Heart right ventricle (tissue), 16 donors: ENCODE measurements at regions not wholly inside any gene's neighbourhood (a gene's known extent, or its start where the extent isn't known, plus 50 kb on each side); places are given as distances from the start of the nearest gene placed in this dataset.

ENCODE experiments used
- ATAC-seq, 8 donors: fragments of 200-7000 bp; cut with Tn5 transposase; one replicate each; pipeline ENCODE4 v1.9.1; 2020; ENCODE audit warnings: mild to moderate bottlenecking in 8 of 8, moderate library complexity in 8 of 8, moderate number of reproducible peaks in 1 of 8
- DNase-seq, 2 donors: peaks; one replicate each; pipeline ENCODE4 v3.0.0-alpha.2; 2020
- H3K27ac ChIP-seq, 10 donors: fragments of 200-600 bp; sonication (generic) in 2 of 10; one replicate each; pipeline versions ENCODE4 v1.5.0 to v1.8.0; 2020 to 2022; ENCODE audit warnings: mild to moderate bottlenecking in 3 of 10
- H3K27me3 ChIP-seq, 7 donors: fragments of 200-600 bp; one replicate each; pipeline ENCODE4 v1.8.0; 2021 to 2022; ENCODE audit warnings: mild to moderate bottlenecking in 2 of 7
- H3K36me3 ChIP-seq, 9 donors: fragments of 200-600 bp; sonication (generic) in 1 of 9; one replicate each; pipeline versions ENCODE4 v1.5.0 to v1.8.0; 2020 to 2022; ENCODE audit warnings: mild to moderate bottlenecking in 2 of 9
- H3K4me1 ChIP-seq, 9 donors: fragments of 200-600 bp; sonication (generic) in 1 of 9; one replicate each; pipeline versions ENCODE4 v1.5.0 to v1.8.0; 2020 to 2022; ENCODE audit warnings: mild to moderate bottlenecking in 4 of 9
- H3K4me3 ChIP-seq, 10 donors: fragments of 200-600 bp; sonication (generic) in 2 of 10; one replicate each; pipeline versions ENCODE4 v1.5.0 to v1.8.0; 2020 to 2022; ENCODE audit warnings: mild to moderate bottlenecking in 7 of 10, moderate library complexity in 2 of 10
- H3K9me3 ChIP-seq, 11 donors: fragments of 200-600 bp in 10 of 11; sonication (generic) in 2 of 11; one replicate each; pipeline versions ENCODE4 v1.5.0 to v1.8.0; 2013 to 2022; ENCODE audit warnings: mild to moderate bottlenecking in 2 of 11, control low read depth in 1 of 11, moderate library complexity in 1 of 11
- WGBS, 2 donors: extraction: QIAGEN DNeasy Blood & Tissue Kit; methylation state at CpG; one replicate each; pipeline ENCODE4 v1.1.7; 2013; ENCODE audit warnings: inconsistent platforms in 1 of 2; 5-methylcytosine and 5-hydroxymethylcytosine counted together
- intact Hi-C, 10 donors: fragments of 100-400 bp; cut with DNase I; formaldehyde crosslinking; loops; one replicate each; pipeline versions ENCODE4 v1.11.1 to v1.14.2; 2022
- TF ChIP-seq, protein P1 (sequence below), 9 donors: fragments of 200-600 bp; sonication (generic) in 2 of 9; IDR thresholded peaks; one replicate each; pipeline versions ENCODE4 v1.5.0 to v1.8.0; 2021 to 2022; ENCODE audit warnings: antibody characterized with exemption in 9 of 9, mild to moderate bottlenecking in 5 of 9, moderate library complexity in 1 of 9
- donor health status: Arrhythmogenic right ventricular cardiomyopathy.
- donor health status: ischemic (EF 13 %, LVEDD 7.1; RV severe dilation, severe dysfunction).
- donor health status: healthy with polysubstance abuse.
- donor health status: DM: no; HTN: yes; CAD: no.
- donor health status: DM: no; HTN: no; CAD: no.
- donor health status: ischemic (EF 25% LVEDD 6.9; RV normal size, moderate dysfunction).
- donor health status: ischemic (EF 25% LVEDD 5.7; RV mildly dilated, moderate dysfunction).
- donor health status: healthy.
- donor health status: DM: yes; HTN: yes; CAD: no.
- donor health status: Ischemic cardiomyopathy.
- donor health status: ischemic (EF 35%, LVEDD 5.7; RV mildly dilated, moderate dysfunction).
- donor health status: nonischemic (EF 11% LVEDD 7.7; RV severe dilation, severe dysfunction).
- donor health status: DM: yes; HTN: yes; CAD: no.
- donor health status: PGD.
- donor health status: ischemic (EF 29% LVEDD 5.4; RV normal size, mild dysfunction).
- donor health status: nonischemic (EF 23%, LVEDD 6.1; RV moderate dilation, normal function).

DNA sequence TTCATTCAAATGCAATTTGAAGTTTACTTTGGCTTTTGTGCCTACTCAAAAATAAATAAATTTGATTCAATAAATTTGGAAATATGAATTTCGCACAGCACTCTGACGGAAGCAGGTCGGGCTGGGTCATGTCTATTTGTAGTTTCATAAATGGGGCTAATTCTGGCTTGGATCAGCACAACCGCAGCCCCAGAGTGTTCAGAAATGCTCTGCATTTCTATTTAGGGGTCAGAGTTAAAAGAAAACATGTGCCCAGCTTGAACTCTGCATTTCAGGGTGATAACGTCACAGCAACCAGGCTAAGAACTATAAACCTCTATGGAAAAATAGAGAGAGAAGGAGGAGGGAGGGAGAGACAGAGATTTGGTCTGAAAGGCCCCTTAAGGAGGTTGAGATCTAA lies 480.9 kb upstream of the NOX3 start:
- 68 to 70% methylated on average over 5 of the region's 5 CpGs for WGBS, 2 donors
- TF ChIP-seq, protein P1, sequence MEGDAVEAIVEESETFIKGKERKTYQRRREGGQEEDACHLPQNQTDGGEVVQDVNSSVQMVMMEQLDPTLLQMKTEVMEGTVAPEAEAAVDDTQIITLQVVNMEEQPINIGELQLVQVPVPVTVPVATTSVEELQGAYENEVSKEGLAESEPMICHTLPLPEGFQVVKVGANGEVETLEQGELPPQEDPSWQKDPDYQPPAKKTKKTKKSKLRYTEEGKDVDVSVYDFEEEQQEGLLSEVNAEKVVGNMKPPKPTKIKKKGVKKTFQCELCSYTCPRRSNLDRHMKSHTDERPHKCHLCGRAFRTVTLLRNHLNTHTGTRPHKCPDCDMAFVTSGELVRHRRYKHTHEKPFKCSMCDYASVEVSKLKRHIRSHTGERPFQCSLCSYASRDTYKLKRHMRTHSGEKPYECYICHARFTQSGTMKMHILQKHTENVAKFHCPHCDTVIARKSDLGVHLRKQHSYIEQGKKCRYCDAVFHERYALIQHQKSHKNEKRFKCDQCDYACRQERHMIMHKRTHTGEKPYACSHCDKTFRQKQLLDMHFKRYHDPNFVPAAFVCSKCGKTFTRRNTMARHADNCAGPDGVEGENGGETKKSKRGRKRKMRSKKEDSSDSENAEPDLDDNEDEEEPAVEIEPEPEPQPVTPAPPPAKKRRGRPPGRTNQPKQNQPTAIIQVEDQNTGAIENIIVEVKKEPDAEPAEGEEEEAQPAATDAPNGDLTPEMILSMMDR (IDR thresholded peaks at IDR 0.05), result no peak
- Histone ChIP-seq H3K36me3 (no peaks in the 10 kb centered on the region), H3K4me3 (no peak overlapping the region), H3K9me3 (peaks cover 0 to 10% (median 0%) of the 10 kb centered on the region in 11 donors), H3K27ac (no peak overlapping the region), H3K27me3 (no peaks in the 10 kb centered on the region), H3K4me1 (no peaks in the 10 kb centered on the region)
- ATAC-seq (peak; percentile 29 to 84 (median 54)), DNase-seq (peak in 1 of 2 donors; percentile 16)
- intact Hi-C loops, result no loop called here

GRCh38 chr6:155936127-155936526 lies 480.5 kb upstream of the NOX3 start:
- no peaks in the 10 kb centered on the region for H3K4me1 ChIP-seq
- TF ChIP-seq, protein P1 (IDR thresholded peaks at IDR 0.05), result no peak
- intact Hi-C loops, result no loop called here
- H3K9me3 ChIP-seq, result peaks cover 0 to 12% (median 0%) of the 10 kb centered on the region in 11 donors
- DNase-seq, result no peak
- no peaks in the 10 kb centered on the region for H3K27me3 ChIP-seq
- no peaks in the 10 kb centered on the region for H3K36me3 ChIP-seq
- no peak overlapping the region for H3K27ac ChIP-seq
- ATAC-seq, result no peak
- WGBS, 2 donors, result 86 to 87% methylated on average over 5 of the region's 5 CpGs
- no peak overlapping the region for H3K4me3 ChIP-seq

- Histone ChIP-seq H3K4me1 (no peaks in the 10 kb centered on the region), H3K9me3 (peaks cover 0 to 6% (median 0%) of the 10 kb centered on the region in 11 donors), H3K27ac (no peak overlapping the region), H3K27me3 (no peaks in the 10 kb centered on the region), H3K36me3 (no peaks in the 10 kb centered on the region), H3K4me3 (no peak overlapping the region)
- intact Hi-C loops, result no loop called here
- 74 to 79% methylated on average over 2 of the region's 2 CpGs for WGBS, 2 donors
- DNase-seq (no peak), ATAC-seq (no peak)
- TF ChIP-seq, protein P1 (IDR thresholded peaks at IDR 0.05), result no peak
Observed at GRCh38 chr6:155916846-155917624, 461.4 kb upstream of the NOX3 start.

DNA sequence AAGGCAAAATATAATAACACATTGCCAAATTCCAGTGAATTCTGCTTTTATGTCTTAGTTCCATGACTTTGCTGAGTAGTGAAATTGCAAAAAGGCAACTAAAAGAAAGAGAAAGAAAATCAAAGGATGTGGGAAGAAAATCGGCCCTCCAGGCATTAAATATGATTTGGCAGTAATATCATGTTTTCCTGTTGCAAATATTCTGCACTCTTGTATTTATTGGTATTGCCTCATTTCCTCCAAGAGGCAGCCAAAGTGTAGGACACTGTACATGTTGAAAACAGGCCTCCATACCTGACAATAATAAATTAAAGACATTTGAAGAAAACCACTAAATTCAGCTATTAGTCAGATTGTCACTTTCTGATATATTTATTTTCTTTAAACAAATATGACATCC lies 460.0 kb upstream of the NOX3 start:
- ATAC-seq, result no peak

More for the DNA sequence above, 460.0 kb upstream of the NOX3 start:
- no peak for DNase-seq
- Histone ChIP-seq H3K27ac (no peak overlapping the region), H3K9me3 (no peaks in the 10 kb centered on the region), H3K36me3 (no peaks in the 10 kb centered on the region), H3K4me3 (no peak overlapping the region), H3K4me1 (no peaks in the 10 kb centered on the region), H3K27me3 (no peaks in the 10 kb centered on the region)
- TF ChIP-seq, protein P1 (IDR thresholded peaks at IDR 0.05), result no peak
- intact Hi-C loops, result no loop called here
- WGBS, 2 donors, result 35 to 38% methylated on average over 1 of the region's 1 CpG
